Fibroblast of skin of scalp (primary cell): ENCODE measurements at regions not wholly inside any gene's neighbourhood (a gene's known extent, or its start where the extent isn't known, plus 50 kb on each side); places are given as distances from the start of the nearest gene placed in this dataset.
A peak's percentile ranks its signal among the peaks of the same experiment; 100 is the strongest.
"Not testable (repeated sequence)": the region's sequence is repeated elsewhere in the genome, so short reads cannot be mapped to it uniquely, and the experiment has no call there.

Experiments used
- DNase-seq: peaks from one replicate; pipeline ENCODE4 v3.0.0-alpha.2; 2013

DNA sequence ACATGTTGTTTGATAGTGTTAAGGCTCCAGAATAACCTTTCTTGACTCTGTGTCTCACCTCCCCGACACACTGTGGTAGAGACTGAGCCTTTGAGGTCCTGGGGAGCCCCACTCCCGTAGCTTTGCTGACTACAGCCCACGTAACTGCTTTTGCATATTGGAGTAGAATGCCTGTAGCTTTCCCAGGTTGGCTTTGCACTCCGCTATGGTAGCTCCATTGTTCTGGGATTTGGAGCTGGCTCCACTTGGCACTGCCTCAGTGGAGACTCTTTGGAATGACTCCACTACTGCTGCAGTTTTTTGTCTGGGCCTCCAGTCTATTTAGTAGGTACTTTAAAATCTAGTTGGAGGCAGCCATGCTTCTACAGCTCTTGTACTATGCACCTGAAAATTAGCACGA, 56.2 kb upstream of the ANXA1 start:
- no peak for DNase-seq

DNA sequence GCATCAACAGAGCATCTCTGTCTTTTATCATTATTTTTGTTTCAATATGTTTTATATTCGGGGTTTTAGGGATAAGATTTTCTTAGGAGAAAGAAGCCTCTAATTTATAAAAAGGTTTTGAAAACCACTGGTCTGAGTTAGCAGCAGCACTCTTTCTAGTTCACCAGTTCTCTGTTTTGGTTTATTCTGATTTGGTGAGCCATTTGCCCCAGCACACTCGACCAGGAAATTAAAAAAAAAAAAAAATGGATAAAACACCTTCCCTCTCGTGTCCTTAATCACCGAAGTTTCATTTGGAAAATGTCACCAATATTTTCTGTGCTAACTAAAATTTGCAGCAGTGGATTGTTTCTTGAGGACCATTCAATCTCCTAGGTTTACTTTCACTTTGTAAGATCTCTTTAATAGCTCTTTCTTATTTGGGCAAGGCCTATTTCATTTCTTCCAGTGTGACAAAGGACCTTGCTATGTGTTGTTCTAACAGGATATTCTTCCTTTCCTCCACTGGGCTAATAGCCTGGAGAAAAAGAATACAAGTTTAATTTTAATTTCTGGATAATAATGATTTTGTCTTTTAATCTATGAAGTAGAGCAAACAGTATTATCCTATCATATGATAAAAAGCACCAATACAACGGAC, 57.8 kb upstream of the ANXA1 start:
- no peak for DNase-seq

DNA sequence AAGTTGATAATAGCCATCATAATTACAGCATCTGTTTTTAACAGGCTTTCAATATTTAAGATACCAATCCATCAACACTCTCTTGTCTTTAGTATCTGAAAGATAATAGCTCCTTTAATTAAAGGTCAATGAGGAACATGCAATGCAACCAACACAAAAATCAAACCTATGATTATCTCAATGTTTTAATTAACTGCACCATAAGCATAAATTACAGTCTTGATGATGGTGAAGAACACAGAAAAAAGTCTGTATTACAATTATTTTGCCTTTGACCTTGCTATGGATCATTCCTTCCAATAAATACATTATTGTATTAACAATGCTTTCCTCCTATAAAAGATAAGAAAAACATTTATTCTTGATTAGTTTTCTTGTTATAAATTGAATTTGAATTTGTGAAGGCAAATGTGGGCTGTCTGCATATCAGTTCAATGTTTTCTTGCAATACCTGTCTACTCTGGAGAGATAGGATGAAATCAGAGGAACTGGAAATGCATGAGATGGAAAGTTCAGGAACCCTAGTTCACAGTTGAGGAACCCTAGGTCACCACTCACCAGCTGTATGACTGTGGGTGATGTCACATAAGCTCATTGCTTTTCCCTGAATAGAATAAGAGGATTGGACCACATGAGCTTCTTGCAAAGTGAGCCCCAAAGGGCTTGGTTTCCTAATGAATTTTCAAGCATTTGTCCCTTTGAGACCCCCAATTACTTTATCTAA, 58.5 kb upstream of the ANXA1 start:
- no peak for DNase-seq

DNA sequence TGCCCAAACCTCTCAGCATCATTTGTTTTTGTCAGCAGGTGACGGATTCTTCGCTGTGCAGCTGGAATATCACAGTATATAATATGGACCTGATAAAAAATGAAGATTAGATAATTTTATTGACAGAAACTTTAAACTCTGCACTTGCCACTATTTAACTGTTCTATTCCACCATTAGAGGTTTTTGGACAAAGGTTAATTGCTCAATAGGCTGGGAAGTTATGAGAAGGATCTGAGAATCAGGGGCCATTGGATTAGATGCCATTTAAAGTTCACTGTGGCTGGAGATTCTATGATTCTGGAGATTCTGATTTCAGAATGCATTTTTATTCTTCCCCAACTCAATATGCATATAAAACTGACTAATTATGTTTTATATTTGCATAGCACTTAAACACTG, 59.8 kb upstream of the ANXA1 start:
- DNase-seq, result no peak

DNA sequence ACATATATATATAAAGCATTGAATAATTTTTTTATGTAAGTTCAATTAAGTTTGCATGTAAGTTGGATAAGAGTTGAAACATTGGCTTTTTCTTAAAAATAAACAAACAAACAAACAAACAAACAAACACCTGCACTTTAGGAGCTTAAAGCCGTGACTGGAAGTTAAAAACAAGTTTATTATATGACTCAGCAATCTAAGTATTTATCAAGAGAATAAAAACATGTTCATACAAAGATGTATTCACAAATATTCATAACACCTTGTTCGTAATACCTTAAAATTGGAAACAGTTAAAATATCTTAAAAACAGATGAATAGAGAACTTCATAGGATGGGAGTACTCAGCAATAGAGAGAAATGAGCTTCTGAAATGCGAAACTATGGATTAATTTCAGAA, 61.5 kb upstream of the ANXA1 start:
- no peak for DNase-seq

DNA sequence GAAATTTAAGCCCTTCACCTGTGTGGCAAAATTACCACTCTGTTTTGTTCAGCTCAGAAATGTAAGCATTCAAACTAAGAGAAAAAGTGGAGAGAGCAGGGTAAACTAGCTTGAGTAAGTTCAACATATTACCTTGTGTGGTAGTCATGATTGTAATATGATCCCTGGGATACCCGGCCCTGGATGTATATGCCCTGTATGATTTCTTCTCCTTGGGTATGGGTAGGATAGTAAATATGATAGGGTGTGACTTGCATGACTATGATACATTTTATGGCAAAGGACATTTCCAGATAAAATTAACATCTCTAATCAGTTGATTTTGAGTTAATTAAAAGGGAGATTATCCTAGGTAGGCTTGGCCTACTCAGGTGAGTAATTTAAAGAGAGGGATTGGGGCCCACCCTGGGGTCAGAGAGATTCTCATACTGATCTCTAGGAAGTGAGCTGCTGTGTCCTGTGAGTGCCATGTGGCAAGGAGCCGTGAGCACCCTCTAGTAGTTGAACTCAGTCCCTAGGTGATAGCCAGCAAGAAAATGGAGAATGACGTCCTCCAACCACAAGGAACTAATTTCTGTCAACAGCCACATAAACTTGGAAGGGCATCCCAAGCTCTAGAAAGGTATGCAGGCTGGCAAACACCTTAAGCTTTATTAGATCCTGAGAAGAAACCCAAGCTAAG, 62.2 kb upstream of the ANXA1 start:
- no peak for DNase-seq

DNA sequence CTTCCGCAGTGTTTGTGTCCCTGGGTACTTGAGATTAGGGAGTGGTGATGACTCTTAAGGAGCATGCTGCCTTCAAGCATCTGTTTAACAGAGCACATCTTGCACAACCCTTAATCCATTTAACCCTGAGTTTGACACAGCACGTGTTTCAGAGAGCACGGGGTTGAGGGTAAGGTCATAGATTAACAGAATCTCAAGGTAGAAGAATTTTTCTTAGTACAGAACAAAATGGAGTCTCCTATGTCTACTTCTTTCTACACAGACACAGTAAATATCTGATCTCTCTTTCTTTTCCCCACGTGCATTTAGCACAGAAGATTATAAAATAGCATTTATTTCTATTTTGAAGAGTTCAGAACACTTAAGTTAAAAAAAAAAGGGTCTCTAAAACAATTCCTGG, 63.8 kb upstream of the ANXA1 start:
- not testable (repeated sequence) for DNase-seq

DNA sequence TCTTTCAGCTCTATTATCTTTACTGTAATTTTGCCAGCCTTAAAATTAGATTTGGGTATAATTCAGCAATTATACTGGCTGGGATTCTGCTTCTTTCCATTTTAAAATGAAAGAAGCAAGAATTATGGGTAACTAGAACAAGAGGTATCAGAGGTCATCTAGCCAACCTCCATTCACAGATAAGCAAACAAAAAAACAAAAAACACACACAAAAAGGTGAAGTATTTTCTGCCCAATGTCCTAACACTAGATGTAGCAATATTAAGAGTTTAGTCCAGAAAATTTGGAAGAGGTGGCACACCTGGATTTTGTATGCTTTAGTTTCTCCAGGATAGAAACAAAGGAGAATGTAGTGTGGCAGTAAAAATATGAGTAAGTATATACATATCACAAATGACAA, 68.1 kb upstream of the ANXA1 start:
- DNase-seq, result no peak

DNA sequence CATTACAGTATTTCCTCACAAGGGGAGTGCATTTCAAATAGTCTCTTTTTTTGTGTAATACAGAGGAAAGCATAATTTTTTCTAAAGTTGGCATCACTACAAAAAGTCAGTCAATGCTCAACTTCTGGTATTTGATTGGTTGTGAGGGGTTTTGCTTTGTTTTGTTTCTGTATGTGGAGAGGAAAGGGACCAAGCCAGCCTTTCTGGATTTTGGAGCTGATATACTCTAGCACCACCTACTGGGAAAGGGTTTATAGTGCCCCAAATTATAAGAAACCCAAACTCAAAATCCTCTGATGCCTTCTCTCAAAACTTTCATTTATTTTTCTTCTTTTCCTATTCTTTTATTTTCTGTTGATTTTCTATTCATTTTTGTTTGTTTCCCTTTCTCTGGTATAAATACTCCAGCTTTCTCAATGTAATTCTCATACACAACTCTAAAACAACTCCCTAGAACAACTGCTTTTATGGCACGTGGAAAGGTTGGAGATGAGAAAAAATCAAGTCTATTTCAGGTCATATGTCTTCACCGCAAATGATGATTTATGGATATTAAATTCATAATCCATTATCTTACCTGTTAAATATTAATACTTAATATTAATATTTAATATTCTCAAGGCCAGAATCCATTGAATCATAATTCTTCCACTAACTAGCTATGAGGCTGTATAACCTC, 69.5 kb upstream of the ANXA1 start:
- DNase-seq, result peak; percentile 61

DNA sequence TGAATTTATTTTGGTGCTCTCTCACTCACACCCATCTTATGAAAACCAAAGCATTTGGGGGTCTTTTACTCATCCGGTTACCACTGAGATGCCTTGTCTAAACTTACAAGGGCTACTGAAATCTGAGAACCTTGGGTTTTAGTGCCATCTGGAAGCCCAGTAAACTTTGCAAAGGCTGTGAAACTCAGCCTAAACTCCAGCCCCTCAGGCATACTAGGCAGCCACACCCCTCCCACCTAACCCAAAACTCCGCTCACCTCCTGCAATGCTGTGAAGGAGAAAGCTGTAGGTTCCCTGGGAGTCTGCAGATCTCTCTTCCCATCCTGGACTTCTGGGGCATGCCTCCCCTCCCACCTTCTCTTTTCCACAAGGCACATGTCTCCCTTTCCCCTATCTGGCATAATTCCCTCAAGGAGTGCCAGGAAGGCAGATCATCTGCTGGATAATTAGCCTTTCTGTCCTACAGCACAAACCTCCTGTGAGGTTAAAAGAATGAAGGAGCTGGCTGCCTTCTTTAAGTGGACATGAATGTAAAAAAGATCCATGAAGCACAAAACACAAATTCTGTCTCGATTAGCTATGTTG, 71.5 kb upstream of the ANXA1 start:
- DNase-seq, result no peak

DNA sequence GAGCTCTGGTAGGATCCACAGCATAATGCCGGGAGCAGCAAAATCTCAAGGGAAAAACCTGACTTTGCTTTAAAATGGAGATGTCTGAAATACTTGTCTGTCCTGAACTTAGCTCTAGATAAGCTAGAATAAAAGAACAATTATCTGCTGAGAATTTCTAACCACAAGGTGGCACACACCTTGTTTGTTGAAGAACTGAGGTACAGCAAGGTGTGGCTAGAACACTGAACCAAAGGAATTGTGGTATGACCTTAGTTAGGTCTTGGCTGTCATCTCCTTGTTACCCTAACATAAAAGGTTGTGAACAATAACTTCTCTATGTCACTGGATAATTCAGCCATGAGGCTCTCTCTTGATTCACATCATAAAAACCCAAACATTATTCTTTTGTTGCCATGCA, 72.3 kb upstream of the ANXA1 start:
- DNase-seq, result no peak

DNA sequence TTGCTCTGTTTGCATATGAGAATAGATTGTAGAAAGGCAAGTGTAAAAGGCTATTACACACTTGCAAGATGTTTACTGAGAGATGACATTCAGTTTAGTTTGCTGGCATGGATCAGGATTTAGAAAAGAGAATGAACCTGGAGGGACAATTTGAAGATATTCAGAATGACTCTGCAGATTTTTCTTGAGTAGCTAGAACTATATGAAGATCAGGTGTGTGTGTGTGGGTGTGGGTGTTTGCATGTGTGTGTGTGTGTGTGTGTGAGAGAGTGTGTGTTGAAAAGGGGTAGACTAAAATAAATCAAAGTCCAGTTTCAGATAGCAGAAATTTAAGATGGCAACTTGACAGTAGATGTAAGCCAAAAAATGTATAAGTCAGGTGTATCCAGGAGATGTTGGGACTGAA, 74.0 kb upstream of the ANXA1 start:
- DNase-seq, result no peak

DNA sequence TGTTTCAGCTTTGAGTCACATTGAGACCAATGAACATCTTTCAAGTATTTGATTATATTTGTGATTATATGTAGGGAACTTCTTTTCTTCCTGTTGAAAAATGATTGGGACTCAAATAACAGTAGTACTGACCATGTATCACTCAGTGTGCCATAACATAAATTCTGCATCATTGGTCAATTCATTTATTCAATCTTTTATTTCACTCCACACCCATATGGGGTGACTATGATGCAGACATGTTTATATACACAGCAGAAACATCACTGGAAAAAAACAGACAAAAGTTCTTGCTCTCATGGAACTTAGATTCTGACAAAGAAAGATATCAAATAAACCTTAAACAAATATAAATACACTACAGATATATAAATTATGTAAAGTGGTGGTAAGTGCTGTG, 74.7 kb upstream of the ANXA1 start:
- no peak for DNase-seq

DNA sequence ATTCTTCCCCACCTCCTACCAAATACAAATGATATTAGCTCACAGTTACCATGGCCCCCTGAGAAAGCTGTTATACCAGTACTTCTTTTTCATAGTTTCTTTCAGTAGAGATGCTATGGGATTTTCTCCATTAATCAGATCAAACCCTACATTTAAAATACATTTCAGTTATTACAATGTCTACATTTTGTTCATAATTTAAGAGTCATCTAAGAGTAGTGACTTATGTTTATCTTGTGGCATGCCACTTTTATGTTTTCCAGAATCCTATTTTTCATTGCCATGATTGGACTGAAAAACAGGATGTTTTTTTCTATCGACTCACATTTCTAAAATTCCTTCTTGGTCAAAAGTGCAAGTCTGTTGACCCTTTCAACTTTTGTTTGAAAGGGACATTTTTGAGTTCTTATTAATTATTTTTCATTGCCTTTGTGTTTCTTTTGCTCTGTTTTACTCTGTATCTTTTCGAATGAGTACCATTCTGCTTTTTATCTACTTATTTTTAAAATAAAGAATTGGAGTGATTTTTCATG, 77.4 kb upstream of the ANXA1 start:
- DNase-seq, result no peak

DNA sequence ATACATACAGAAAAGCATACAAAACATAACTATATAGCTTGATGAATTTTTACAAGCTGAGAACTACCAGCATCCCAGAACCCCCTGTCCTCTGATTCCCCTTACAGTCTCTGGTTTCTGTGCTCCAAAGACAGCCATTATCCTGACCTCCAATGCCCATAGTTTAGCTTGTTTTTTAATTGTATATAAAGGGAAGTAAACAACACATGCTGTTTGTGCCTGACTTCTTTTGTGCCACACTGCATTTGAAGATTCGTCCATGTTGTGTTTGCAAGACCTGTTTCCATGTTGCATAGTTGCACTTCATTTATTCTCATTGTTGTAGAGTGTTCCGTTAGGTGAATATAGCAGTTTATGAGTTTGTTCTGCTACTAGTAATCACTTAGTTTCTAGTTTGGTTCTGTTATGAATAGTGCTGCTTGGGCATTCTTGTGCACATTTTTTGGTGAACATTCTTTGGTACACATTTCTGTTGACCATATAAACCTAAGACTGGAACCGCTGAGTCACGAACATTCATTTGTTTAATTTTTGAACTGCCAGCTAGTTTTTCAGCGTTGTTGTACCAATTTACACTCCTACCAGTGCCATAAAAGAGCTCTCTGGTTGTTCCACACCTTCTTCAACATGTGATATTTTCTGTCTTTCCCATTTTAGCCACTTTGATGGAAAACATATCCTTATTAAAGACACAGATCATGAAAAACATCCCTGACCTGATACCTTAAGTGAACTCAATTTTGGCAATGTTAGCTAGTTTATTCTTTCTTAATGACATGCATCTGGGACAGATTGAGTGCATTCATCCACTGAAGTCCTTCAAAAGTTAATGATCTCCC, 78.1 kb upstream of the ANXA1 start:
- DNase-seq, result no peak

DNA sequence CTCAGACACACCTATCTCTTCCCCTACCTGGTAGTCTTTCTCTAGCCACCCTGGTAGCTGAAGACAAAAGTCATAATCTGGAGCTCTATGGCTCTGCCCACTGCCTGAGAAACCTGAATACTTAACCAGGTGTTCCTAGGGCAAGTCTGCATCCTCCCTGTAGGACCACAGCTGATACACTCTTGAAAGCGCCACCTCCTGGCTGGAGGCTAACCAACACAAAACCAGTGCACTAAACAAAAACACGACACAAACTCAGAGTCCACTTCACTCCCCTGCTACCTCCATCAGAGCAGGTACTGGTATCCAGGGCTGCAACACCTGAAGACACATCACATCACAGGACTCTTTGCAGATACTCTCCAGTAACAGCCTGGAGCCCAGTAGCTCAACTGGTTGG, 84.6 kb upstream of the ANXA1 start:
- no peak for DNase-seq

DNA sequence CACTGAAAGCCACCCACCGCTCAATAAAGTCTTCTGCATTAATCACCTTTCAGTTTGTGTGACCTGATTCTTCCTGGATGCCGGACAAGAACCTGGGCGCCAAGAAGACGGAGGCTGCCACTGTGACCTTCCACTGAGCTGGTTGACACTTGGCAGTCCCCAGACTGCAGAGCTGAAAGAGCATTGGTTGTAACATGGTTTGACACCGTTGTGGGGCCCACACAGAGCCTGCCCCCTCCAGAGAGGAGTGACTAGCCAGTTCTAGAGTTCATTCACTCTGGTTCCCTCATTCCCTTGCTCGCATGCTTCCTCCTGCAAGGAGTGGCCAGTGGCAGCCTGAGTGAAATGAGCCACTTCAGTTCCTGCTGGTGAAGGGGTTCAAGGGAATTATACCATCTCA, 86.2 kb upstream of the ANXA1 start:
- no peak for DNase-seq

DNA sequence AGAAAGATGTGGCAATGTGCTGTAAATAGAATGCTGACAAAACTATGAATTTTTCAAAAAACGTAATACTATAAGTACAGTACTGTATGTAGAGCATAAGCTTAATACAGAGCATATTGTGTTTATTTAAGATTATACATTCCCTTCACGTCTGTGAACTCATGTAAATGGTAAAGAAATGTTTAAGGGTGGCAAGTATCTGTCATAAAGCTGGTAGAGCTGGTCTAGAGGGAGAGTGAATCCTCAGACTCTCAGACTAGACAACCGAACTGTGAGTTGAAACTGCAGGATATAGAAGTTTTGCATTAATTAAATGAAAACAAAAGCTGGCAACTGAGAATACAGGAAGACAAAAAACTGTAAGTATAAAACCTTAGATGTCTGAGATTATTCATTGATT, 87.3 kb upstream of the ANXA1 start:
- DNase-seq, result no peak

DNA sequence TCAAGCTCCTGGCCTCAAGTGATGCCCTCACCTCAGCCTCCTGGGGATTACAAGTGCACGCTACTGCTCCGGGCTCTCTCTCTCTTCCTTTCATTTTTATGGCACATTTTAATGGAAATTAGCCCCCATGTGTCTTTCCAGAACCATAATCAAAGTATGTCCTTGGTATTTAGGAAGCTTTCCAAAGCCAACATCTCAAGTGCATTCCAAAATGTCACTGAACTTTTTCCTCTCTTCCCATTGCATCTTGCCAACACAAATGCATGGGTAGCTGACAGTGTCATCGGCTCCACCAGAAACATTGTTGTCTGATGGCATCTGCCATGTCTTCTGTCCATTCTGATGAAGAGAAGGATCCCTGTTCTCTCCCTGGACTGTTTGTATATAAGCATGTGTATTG, 90.5 kb upstream of the ANXA1 start:
- no peak for DNase-seq

DNA sequence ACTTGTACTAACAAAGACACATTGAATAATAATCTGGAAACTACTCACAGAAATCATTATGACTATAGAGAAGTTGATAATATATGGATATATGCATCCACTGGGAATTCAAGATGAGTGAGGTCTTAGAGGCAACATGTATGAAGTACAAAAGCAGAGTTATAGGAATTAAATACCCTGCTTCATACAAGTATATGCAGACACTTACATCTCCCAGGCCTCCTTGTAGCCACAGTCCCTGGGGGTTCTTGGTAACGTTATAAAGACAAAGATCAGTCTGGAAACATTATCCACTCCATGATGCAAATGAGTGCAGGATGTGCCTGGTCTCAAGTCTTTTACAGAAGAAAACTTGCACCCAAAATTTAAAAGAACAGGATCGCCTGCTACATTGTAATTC, 92.4 kb upstream of the ANXA1 start:
- DNase-seq, result no peak

DNA sequence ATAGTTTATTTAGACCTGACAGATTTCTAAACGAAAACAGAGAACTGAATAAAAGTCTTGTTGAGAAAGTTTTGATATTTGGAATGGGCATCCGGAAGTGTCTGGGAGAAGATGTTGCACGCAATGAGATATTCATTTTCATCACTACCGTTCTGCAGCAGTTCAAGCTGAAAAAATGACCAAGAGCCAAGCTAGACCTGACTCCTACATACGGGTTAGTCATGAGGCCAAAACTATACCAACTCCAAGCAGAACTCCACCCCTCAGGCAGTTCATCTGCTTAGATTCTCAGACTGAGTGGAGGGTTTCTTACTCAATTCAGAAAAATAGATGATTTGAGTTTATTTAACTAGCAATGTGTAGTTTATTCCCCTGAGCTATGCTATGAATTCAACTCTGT, 95.4 kb upstream of the ANXA1 start:
- DNase-seq, result no peak

DNA sequence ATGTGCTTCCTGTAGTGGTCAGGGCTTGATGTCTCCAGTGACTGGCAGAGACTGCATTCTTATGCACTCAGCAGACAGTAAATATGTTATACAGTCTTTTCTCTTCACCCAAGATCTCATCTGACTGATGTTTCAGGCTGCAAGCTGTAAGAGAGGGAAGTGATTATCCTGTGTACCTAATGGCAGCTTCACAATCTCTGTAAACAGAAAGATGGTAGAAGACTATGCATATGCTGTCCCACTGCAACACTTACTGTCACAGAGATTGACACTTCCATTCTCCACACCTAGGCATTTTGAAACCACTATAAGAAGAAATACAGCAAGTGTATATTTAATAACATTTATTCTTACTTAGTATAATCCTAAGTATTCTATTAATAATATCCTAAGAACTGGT, 97.6 kb upstream of the ANXA1 start:
- no peak for DNase-seq
